T47D (cell line): ENCODE measurements at regions not wholly inside any gene's neighbourhood (a gene's known extent, or its start where the extent isn't known, plus 50 kb on each side); places are given as distances from the start of the nearest gene placed in this dataset.

ENCODE experiments used
- DNase-seq, 2 experiments: peaks; one replicate each; pipeline versions ENCODE4 v3.0.0 to v3.0.0-alpha.2; 2011 to 2012; ENCODE audit warnings: low read depth in 1 of 2, low spot score in 1 of 2
- JUND ChIP-seq: IDR thresholded peaks from 2 replicates; pipeline ENCODE4 v1.6.1; 2012; ENCODE audit warnings: low read depth
- in situ Hi-C: cut with HindIII; loops from 2 replicates; pipeline ENCODE4 v1.10.0; 2016; ENCODE audit warnings: low sequenced_read_pairs, low pct_unique_long_range_greater_than_20kb

DNA sequence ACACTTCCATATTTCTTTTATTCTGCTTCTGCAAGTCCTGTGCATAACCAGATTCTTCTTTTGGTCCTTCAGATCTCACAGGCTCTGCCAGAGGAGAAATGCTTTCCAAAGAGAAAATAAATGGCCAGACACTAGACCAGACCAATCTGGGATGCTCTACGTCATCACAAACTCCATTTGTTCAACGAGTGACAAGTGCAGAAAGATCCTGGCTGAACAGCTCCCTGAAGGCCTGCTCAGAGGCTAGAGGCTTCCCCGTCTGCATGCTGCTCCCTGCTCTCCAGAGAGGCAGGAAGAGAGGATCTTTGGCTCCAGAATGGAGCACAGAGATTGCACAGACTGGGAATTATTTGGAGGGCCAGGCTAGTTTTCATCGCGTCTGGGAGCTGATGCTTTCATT lies 232.7 kb downstream of the MAF start:
- no peak for TF ChIP-seq JUND
- in situ Hi-C loops, result no loop called here
- DNase-seq, result no peak

DNA sequence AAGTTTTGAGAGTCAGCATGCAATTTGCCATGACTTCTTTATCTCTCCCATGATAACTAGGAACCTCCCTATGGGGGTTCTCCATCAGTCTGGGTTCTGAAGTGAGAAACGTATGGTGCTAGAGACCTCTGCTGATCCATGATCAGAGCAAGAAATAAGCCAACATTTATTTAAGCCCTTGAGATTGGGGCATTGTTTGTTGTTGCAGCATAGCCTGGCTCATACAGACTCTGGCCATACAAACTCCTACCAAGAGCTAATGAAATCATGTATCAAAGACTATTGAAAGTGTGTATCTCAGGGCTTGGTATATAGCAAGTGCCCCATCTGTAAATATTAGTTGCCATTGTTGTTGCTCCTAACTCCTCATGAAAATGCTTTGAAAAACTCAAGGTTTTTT lies 233.9 kb downstream of the MAF start:
- TF ChIP-seq JUND, result no peak
- no peak for DNase-seq
- in situ Hi-C loops, result no loop called here

DNA sequence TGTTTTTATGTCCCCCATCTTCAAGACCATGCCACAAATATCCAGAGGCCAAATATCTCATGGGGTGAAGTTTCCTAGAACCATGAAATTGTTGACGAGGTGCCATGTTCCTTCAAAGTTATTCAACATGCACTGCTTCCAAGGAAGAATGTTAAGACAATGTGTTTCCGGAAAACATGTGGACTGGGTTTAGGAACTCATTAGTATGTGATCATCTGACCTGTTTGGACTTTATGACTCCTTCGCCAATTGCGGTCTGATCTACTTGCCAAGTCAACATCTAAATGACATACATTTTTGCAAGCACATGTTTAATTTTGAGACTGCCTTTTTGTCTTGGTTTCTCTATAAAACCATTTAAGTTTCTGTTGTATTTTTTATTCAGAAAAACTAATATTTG lies 234.8 kb downstream of the MAF start:
- in situ Hi-C loops, result no loop called here
- no peak for DNase-seq
- TF ChIP-seq JUND, result no peak

DNA sequence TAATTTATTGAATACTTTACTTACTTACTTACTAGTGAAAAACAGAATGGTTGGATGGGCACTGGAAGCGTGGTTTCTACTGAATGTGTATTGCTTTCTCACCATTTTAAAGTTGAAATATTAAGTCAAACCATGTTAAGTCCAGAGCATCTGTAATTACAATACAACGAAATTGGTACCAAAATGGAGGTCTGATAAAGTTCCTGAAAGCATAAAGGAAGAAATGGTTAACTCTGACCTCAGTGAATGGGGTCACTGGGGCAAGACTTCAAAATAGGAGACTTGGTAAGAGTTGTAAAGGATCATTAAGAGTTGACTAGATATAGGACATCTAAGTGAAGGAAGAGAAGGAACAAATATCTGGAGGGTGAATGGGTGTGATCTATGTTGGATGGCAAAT lies 237.1 kb downstream of the MAF start:
- DNase-seq, result no peak
- in situ Hi-C loops, result no loop called here
- no peak for TF ChIP-seq JUND

GRCh38 chr16:79363035-79363434 lies 237.5 kb downstream of the MAF start:
- TF ChIP-seq JUND, result no peak
- no peak for DNase-seq

GRCh38 chr16:79362300-79362970 lies 238.1 kb downstream of the MAF start:
- DNase-seq, result no peak
- TF ChIP-seq JUND, result no peak
- in situ Hi-C loops, result no loop called here

More at GRCh38 chr16:79363035-79363434, 237.5 kb downstream of the MAF start:
- in situ Hi-C loops, result no loop called here

- no peak for TF ChIP-seq JUND
- in situ Hi-C loops, result no loop called here
- DNase-seq, result no peak
Observed at GRCh38 chr16:79361132-79361751, 239.3 kb downstream of the MAF start.

DNA sequence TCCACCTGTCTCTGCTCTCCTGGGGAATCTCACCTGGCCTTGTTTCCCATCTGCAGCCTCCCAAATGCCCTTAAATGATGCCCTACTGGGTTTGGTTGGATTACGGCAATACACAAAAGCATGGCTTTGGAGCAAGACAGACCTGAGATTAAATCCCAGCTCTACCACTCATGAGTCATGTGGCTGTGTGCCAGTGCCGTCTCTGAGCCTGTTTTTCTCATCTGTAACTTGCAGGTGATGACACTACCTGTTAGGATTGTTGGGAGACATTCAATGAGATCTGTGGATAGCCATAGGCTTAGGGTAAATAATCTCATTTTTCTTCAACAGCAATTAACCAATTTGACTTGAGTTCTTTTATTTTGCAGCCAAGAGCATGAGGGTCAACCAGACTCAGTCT lies 240.3 kb downstream of the MAF start:
- DNase-seq, result no peak
- TF ChIP-seq JUND, result no peak

DNA sequence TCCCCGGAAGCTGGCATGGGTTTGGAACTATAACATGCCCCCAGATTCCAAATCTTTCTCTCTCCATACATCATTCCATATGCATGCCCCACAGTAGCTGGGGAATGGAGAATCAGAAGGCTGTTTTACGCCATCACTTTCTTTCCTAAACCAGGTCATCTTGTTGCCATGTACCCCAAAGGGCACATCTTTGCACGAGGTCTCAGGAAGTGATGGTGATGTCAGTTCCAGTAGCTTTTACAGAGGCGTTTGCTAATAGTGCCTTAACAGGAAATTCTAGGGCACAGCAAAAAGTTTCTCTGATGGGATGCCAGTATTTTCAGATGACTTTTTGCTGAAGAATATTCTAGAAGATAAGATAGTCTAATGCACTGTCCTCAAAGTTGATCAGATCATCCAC lies 241.5 kb downstream of the MAF start:
- in situ Hi-C loops, result no loop called here
- DNase-seq, result no peak
- TF ChIP-seq JUND, result no peak

More for the DNA sequence above, 240.3 kb downstream of the MAF start:
- in situ Hi-C loops, result no loop called here

DNA sequence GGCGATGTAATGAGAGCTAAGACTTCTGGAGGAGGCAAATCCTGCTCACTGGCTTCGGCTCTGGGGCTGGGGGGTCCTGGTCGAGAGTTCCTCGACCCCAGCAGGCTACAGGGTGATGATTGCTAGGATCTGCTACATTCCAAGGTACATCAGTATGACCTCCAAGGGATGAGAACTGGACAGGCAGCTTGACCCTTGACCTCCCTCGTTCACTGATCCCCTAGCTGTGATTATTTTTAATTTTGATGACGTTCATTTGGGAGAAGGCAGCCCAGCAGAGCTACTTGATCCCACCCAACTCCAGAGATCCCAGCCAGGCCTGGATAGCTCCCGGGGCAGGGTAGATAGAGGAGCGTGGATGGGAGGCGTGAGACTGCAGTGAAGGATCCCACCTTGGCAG lies 242.3 kb downstream of the MAF start:
- no peak for TF ChIP-seq JUND
- in situ Hi-C loops, result no loop called here
- no peak for DNase-seq

DNA sequence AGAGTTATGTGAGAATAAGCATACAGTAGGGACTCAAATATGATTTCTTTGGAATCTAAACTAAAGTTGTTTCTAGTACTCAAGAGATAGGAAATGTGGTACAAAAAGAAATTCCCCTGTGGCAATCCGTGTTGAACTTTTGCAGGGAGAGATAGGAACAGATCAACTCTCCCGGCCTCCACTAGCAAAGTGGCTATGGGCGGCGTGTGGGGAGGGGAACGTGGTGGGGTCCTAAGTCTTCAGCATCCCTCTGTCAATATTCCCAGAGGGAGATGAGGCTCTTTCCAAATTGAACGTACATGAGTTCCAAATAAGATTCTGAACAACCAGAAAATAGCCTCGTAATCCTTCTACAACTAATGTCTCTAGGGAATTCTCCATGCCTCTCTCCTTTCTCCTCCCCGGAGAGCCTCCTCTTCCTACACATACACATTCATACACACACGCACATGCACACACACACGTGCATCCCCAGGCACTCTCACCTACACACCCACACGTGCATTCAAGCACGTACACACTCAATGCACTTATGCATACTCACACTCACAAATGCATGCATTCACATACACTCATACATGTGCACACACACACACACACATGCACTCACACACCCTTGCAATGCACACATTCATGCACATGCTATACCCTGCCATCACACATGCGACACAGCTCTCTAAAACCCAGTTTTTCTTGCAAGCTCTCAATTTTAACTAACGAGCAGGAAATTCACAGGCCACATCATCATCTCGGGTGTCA lies 244.8 kb downstream of the MAF start:
- no peak for DNase-seq
- in situ Hi-C loops, result no loop called here
- no peak for TF ChIP-seq JUND

GRCh38 chr16:79351927-79352326 lies 248.6 kb downstream of the MAF start:
- in situ Hi-C loops, result no loop called here
- no peak for TF ChIP-seq JUND
- DNase-seq, result no peak

- in situ Hi-C loops, result no loop called here
- TF ChIP-seq JUND, result no peak
- DNase-seq, result no peak
Observed at GRCh38 chr16:79349803-79350202, 250.7 kb downstream of the MAF start.
